GM21619 (cell line): ENCODE measurements at regions not wholly inside any gene's neighbourhood (a gene's known extent, or its start where the extent isn't known, plus 50 kb on each side); places are given as distances from the start of the nearest gene placed in this dataset.

Experiments
- ATAC-seq: cut with Tn5 transposase; IDR thresholded peaks from one replicate; pipeline ENCODE4 v1.9.1; 2021; ENCODE audit not compliant: unreplicated experiment

DNA sequence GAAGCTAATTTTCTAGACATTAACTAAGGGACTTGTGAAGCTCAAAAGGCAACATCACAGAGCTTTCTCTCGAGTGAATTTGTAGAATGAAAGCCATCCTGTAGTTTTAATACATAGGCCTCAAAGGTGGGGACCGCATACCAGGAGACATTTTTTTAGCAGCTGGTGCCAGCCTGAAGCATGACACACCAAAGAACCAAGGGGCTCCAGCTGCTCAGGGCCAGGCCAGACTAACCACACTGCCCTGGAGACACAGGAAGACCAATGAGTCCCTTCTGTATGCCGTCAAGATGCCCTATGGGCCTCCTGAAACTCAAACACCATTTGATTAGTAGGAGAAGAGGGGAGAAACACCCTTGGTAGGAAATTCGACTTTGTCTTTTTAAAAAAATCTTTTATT, 113.9 kb upstream of the CACNA1E start:
- ATAC-seq: no peak

DNA sequence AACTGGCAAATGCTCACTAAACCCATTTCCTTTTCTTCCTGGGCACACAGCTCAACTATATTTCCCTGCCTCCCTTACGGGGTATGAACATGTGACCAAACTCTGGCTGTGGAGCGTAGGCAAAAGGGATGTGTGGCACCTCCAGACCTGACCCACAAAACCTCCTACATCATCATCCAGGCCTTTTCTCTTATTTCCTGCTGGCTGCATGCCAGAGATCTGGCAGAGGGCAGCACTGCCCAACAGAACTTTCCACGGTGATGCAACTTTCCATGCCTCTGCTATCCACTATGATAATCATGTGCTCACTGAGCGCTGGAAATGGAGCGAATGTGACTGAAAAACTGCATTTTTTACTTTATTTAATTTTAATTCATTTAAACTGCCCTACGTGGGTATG, 99.6 kb upstream of the CACNA1E start:
- no peak for ATAC-seq

DNA sequence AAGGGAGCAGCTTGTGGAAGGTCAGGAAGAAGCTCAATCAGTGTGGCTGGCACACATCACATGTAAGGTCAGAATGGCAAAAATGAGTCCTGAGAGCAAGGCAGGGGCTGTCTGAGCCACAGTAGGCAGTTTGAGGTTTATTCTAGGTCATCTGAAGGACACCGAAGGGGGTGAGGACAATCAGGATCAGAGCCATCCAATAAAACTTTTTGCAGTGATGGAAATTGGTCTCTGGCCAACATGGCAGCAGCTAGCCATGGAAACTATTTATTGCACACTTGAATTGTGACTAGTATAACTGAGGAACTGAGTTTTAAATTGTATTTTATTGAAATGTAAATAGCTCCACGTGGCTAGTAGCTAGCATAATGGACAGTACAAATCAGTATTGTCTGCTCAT, 97.0 kb upstream of the CACNA1E start:
- ATAC-seq: no peak

DNA sequence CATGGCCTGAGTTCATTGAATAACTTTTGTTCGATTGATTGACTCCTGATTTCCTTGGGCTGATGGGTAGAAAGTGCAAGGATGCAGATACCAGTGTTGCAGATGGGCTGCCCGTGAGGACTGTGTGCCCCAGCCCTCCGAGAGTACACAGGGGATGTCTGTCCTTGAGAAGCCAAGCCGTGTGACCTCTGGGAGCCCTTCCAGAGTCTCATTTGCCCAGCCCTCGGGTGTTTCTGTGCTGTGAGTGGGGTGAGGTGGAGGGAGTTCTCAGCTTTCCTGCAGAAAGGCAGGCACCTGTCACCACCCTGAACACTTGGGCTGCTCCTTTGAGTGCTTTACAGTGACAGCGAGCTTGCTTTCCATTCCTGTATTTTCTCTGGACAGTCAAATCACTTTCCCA, 96.4 kb upstream of the CACNA1E start:
- ATAC-seq: no peak

DNA sequence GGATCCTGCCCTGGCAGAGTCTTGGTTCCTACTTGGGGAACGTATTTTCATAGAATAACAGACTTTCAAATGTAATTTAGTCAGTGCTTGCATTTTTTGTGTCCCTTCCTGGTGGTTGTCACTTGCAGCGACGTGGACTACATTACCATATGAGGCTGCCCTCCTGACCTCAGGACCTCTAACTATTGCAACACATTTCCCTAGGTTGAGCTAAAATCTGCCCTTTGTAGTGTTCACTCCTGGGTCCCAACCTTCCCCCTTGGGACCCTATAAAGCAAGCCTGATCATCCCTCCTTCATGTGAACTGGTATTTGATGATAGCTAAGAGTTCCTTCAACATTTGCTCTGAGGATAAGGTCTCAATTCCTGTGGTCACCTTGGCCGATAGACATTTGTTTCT, 95.6 kb upstream of the CACNA1E start:
- no peak for ATAC-seq

DNA sequence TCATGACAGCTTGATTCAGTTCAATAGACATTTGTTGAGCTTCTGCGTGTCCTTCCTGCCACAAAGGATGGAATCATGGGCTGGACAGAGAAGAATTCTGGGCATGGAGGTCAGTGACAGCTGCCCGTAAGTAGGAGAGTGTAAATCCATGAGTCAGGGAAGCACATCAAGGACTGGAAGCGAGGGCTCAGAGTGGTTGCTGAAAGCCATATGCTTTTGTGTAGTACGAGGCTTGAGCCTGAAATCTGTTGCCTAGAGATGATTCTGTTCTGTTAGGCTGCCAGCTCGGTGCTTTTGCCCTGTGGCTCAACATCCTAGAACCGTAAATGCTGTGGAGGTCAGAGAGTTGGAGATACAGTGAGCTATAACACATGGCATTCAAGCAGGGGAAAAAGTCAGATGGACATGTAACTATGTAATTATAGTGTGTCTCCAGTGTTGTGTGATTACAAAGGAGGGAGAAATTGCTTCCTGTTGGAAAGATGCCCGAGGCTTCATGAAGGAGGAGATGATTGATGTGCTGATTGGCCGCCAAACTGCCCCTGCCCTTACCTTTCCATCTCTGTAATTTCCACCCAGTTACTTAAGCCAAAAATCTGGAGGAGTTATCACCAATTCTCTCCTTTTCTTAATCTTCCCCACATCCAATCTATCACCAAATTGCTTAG, 92.8 kb upstream of the CACNA1E start:
- ATAC-seq: no peak

DNA sequence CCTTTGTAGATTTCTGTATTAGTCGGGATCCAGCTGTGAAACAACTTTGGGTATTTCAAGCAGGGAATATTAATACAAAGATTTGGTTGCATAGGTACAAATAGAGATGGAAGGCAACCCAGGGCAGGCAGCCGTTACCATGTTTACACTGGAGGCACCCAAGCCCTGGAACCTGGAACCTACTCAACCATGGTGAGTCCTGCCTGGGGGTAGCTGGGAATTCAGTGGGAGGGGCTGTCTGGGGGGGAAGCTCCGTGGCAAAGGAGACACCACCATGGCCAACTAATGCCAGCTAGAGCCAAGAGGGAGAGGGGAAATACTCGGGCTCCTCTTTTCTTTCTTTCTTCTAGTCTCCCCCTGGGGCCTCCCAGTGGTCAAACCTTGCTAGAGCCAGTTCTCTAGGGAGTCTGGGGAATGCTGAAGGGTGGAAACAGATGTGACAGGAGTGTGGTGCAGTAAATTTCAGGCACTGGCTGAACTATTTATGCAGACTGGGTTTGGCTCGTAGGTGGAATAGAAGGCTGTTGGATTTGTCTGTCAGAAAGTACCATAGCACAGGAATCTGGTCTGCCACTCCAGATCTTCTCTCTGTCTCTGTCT, 91.9 kb upstream of the CACNA1E start:
- ATAC-seq: no peak

DNA sequence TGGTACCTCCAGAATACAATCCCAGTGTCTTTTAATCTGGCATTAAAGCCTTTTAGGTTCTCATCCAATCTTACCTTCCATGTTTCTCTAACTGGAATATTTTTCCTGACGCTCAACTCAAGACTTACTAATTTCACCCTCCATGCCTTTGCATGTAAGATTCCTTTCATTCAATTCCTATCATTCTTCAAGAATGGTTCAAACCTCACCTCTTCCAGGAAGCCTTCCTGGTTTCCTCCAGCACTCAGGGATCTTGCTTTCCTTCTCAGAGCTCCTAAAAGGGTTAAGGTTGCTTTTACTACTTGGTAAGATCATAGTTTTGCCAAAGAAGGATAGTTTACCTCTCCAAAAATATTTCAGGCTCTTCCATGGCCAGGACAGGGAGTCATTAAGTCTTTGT, 91.2 kb upstream of the CACNA1E start:
- no peak for ATAC-seq

DNA sequence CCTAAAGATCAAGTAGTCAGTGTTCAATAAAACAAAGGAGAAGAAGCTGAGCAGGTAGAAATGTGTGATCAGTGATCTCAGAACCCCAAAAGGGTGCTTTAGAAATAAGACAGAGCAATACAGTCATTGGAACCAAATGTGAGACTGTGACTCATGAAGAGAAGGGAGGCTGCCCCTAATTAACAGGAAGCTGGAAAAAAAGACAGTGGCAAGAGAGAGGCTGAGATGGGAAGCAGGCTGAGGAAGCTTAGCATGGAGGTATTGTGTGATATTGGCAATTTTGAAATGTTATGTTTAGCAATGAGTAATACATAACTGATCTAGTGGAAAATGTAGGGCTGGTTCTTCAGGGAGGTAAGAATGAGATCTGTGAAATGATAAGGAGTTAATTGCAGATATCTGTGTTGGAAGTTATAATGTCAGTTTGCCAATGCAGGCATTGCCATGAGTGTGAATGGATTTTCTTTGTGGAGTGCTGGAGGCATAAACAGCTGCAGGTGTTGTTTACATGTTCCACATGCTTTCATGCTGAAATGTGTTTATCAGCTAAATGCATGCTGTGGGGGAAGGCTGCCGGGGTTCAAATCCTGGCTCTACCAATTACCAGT, 90.6 kb upstream of the CACNA1E start:
- ATAC-seq: no peak

DNA sequence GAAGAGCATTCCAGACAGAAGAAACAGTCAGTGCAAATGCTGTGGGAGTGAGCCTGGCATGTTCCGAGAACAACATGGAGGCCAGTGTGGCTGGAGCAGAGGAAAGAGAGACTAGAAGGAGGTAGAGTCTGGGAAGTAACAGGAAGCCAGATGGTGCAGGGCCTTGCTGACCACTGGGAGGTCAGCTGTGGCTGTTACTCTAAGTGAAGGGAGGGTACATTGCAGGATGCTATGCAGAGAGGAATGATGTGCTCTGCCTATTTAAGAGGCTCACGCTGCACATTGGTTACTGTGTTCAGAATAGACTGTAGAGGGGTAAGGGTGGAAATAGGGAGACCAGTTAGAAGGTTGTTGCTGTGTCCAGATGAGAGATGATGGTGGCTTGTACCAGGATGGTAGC, 88.6 kb upstream of the CACNA1E start:
- no peak for ATAC-seq

DNA sequence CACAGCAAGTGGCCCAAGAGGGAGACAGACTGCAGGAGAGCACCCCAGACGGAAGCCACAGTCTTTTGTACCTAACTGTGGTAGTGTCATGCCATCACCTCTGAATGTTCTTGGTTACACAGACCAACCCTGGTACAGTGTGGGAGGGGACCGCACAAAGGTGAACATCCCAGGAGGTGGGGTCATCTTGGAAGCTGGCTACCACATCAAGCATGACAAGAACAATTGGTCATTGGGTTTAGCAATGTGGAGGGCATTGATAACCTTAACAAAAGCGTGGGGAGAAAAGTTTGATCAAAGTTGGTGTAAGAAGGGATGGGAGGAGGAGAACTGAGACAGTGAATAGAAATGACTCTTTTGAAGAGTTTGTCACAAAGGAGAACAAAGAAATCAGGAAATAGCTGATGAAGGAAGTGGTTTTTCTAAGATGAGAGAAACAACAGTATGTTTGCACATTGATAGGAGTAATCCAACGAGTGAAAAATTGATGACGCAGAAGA, 87.1 kb upstream of the CACNA1E start:
- ATAC-seq: no peak

DNA sequence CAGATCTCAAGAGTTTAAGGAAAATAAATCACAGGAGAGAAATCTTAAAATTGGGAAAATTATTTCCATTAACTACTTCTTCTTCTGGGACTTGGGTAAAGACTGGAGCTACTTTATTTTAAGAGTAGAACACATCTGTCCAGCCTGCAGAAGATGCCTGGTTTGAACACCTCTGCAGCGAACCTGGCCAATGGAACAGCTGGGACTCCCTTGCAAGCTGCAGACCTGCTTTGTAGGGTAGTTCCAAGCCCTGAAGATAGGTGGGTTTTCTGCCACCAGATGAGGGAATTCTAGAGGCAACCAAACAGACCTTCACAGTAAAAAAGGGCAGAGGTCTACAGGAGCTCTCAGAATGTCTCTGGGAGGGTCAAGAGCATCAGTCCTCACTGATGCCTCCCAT, 86.5 kb upstream of the CACNA1E start:
- ATAC-seq: no peak

DNA sequence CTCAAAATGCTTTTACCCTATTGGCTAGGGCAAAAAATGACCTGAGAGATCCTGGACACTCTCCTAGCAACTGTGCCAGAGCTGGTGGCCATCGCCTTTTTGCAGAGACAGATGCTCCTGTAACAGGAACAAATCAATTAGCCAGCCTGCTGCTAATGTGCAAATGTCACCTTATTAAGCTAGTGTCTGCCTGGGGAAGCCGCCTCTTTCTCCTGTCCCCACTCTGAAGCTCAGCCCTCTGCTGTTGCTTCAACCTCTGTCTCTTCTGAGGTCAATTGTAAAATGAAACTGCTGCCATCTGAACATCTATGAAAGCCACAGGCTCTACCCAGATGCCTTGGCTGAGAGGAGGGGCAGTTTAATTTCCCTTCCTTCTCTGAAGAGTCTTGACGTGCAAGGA, 85.5 kb upstream of the CACNA1E start:
- peak; percentile 59 for ATAC-seq

DNA sequence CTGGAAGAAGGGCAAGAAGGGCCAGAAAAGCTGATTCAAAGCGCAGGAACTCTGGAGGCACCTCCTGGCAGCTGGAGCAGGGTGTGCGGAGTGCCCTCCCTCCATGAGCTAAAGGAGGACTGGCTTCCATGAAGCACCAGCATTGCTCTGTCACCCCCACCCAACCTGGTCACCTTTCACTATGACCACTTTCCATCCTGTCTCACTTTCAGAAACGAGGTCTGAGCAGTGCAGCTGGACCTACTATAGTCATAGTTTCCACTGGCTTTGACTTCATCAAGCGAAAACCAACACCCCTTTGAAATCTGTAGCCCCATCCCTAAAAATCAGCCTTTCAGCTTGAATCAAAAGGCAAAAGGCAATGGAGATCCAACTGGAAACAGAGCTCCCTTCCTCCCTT, 84.8 kb upstream of the CACNA1E start:
- ATAC-seq: peak; percentile 92

DNA sequence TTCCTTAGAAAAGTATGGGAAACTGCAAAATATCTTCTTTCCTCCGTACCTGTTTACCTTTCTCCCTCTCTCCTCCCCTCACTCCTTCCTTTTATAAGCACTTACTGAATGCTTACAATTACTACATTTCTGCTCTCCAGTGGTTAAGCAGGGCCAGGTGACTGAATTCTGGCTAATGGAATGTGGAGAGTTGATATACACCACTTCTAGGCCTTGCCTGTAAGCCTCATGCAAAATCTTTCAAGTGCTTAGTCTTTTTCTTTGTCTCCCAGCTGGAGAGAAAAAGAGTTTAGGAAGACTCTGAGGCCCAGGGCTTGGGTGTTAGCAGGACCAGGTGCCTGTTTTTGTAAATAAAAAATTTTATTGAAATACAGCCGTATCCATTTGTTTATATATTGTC, 77.7 kb upstream of the CACNA1E start:
- no peak for ATAC-seq

DNA sequence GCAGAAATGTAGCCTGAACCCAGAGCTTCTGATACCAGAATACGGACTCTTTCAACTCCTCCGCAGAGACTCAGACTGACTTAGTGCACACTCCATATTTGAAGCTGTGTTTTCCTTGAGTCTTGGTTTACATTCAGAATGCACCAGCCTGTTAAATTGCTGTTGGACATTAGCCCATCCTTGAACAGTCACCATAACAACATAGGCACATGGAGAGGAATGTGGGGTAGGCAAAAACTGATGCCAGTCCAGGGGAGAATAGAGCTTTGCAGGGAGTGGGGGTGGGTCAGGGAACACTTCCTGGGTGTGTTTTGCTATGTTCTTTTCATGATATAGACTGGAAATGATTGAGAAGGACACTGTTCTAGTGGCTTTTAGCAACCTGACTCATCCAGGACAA, 76.3 kb upstream of the CACNA1E start:
- no peak for ATAC-seq

DNA sequence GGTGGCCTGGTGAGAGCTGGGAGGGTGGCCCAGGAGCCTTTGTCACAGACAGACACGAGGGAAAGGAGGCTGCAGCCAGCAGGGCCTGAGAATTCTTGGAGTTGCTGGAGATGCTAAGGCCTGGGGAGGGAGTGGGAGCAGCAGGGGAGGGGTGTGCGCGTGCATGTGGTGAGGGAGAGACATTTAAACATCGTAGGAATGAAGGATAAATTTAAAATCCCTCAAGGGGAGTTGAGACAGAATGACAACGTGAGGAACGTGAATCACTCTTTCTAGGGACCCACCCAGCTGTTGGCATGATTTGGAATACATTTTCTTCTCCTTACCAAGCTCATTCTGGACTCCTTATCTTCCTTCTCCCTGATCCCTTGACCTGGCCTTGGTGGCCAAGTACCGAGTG, 73.3 kb upstream of the CACNA1E start:
- ATAC-seq: no peak

DNA sequence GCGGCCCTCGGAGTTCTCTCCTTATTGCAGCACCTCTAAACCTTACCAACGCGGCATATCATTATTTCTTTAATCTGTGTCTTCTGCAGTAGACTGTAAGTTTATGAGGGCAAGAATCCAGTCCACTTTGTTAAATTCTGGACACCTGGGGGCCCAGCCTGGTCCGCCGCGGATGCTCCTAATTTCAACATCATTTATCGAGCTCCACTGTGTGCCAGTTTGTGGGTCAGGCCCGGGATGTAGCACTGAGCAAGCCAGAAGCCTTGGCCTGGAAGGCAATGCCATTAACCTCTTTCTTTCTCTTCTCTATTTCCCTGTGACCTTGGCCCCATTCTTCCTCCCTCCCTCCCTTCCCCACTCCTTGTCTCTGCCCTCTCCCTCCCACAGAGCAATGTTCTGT, 70.6 kb upstream of the CACNA1E start:
- ATAC-seq: no peak

DNA sequence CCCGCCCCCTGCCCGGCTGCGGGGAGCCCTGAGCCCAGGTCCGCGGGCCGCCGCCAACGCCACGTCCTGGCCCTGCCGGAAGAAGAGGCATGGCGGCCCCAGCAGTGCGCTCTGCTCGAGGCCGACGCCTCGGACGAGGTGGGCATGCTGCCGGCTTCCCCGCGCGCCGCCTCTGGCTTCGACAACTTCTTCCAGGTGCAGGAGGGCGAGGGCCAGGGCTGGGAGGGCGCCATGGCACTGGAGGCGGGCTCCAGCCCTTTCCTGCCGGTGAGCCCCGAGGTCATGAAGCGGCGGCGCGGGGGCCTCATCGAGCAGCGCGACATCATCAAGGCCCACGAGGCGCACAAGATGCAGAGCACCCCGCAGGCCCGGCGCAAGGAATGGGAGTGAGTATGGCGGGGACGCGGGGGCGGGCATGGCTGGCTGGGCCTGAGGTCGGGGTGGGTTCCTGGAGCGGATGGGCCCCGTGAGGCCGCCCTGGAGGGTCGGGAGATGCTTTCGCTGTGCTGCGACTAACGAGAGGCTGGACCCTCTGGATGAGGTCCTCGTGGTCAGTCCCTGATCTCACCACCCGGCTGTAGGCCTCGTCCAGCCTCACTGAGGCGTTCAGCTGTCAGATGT, 70.0 kb upstream of the CACNA1E start:
- no peak for ATAC-seq

DNA sequence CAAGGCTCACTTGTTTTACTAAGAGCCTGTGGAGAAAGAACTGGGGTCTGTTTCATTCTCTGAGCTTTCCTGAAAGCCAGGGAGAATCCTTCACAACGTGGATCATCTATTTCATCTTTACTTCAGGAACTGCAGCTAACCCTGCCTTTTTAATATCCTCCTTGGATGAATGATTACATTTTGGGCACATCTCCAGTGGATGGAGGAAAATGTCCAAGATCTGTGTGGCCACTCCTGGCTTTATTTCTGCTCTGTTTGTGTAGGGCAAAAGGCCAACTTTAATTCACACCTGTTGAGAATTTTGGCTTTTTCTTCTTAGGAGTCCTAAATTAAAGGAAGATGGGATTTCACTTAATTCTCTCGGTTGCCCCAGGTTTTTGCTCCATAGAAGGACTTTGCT, 69.5 kb upstream of the CACNA1E start:
- ATAC-seq: no peak

DNA sequence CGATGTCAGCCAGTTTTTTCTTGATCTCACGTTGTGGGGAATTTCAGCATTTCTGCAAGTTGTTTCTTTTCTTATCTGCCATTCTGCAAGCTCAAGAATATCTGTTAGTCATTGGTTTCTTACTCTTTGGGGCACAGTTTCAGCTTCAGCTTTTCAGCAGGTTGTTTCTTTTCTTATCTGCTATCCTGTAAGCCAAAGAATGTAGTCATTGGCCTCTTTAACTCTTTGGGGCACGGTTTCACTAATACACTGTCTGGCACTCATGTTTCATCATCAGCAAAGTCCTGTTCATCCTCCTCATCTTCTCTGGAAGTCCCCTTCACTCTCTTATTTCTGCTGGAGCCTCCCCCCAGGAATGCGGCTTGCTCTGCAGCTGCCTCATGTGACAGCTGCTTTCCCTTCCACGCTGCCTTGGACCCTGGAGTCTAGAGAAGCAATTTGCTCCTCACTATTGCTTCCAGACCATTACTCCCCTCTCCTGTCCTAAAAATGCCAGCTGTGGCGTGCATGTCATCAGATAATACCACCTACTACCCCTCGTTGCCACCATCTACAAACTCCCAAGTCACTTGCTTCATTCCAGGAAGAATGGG, 67.0 kb upstream of the CACNA1E start:
- ATAC-seq: no peak

DNA sequence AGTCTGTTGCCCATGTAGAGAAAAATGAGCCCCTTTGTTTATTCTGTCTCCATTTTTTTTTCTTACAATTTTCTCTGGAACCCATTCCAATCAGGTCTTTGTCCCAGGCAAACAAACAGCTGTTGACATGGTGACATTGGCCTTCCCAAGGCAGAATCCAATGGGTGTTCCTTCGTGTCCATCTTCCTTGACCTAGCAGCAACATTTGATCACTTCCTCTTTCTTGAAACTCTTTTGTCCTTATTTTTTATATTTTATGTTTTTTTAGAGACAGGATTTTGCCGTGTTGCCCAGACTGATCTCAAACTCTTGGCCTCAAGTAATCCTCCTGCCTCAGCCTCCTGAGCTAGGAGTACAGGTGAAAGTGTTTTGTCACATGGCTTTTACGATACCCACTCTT, 65.4 kb upstream of the CACNA1E start:
- no peak for ATAC-seq
